Spleen (tissue), 11 donors: ENCODE measurements at regions not wholly inside any gene's neighbourhood (a gene's known extent, or its start where the extent isn't known, plus 50 kb on each side); places are given as distances from the start of the nearest gene placed in this dataset.
A peak's percentile ranks its signal among the peaks of the same experiment; 100 is the strongest.

Experiments
- DNase-seq: peaks from one replicate; pipeline ENCODE4 v3.0.0-alpha.2; 2020
- H3K27ac ChIP-seq, 8 donors: fragments of 200-600 bp; sonication (generic) in 7 of 8; 1 replicate in 4 of 8; 2 replicates in 4 of 8; pipeline versions ENCODE4 v1.5.0 to v1.8.0; 2016 to 2021; ENCODE audit warnings: inconsistent platforms in 4 of 8, mild to moderate bottlenecking in 4 of 8, moderate library complexity in 1 of 8
- H3K27me3 ChIP-seq, 7 donors: fragments of 200-600 bp; sonication (generic) in 6 of 7; replicated peaks in 1 of 7; 1 replicate in 4 of 7; 2 replicates in 3 of 7; pipeline versions ENCODE4 v1.5.0 to v1.8.0; 2016 to 2021; ENCODE audit warnings: inconsistent platforms in 3 of 7, mild to moderate bottlenecking in 1 of 7
- H3K36me3 ChIP-seq, 6 donors: fragments of 200-600 bp; sonication (generic) in 5 of 6; 1 replicate in 4 of 6; 2 replicates in 2 of 6; pipeline versions ENCODE4 v1.5.0 to v1.8.0; 2016 to 2021; ENCODE audit warnings: inconsistent platforms in 2 of 6
- H3K4me1 ChIP-seq, 6 donors: fragments of 200-600 bp; sonication (generic) in 5 of 6; 1 replicate in 3 of 6; 2 replicates in 3 of 6; pipeline versions ENCODE4 v1.5.0 to v1.8.0; 2016 to 2021; ENCODE audit warnings: inconsistent platforms in 3 of 6
- H3K4me3 ChIP-seq, 8 donors: fragments of 200-600 bp; sonication (generic) in 7 of 8; 1 replicate in 4 of 8; 2 replicates in 4 of 8; pipeline versions ENCODE4 v1.5.0 to v1.8.0; 2016 to 2021; ENCODE audit warnings: inconsistent platforms in 4 of 8, mild to moderate bottlenecking in 4 of 8, moderate library complexity in 2 of 8
- H3K9me3 ChIP-seq, 8 donors: fragments of 200-600 bp; sonication (generic) in 7 of 8; 1 replicate in 4 of 8; 2 replicates in 4 of 8; pipeline versions ENCODE4 v1.5.0 to v1.8.0; 2016 to 2021; ENCODE audit warnings: inconsistent platforms in 4 of 8
- POLR2A ChIP-seq, 3 donors: fragments of 450-650 bp; IDR thresholded peaks; one replicate each; pipeline ENCODE4 v1.5.1; 2017; ENCODE audit warnings: antibody characterized with exemption in 3 of 3, mild to moderate bottlenecking in 1 of 3
- POLR2AphosphoS5 ChIP-seq, 3 donors: sonication (generic); formaldehyde crosslinking; IDR thresholded peaks; one replicate each; pipeline ENCODE4 v1.5.1; 2017; ENCODE audit warnings: antibody characterized with exemption in 3 of 3
- WGBS, 5 donors: extraction: QIAGEN DNeasy Blood & Tissue Kit in 3 of 5; methylation state at CpG; one replicate each; pipeline versions ENCODE4 v1.1.5 to v1.1.7; 2013 to 2018; 5-methylcytosine and 5-hydroxymethylcytosine counted together
- intact Hi-C: fragments of 100-400 bp; cut with DNase I; formaldehyde crosslinking; loops from one replicate; pipeline ENCODE4 v1.15.0; 2023; ENCODE audit warnings: low total_unique reads
- TF ChIP-seq, protein P1 (sequence below), 11 experiments: fragments of 200-600 bp in 7 of 11; fragments of 450-650 bp in 4 of 11; sonication (generic) in 4 of 11; IDR thresholded peaks in 8 of 11; conservative IDR thresholded peaks in 3 of 11; 1 replicate in 7 of 11; 2 replicates in 4 of 11; pipeline versions ENCODE4 v1.4.0 to v1.8.0; 2016 to 2021; ENCODE audit warnings: antibody characterized with exemption in 11 of 11, inconsistent platforms in 4 of 11, mild to moderate bottlenecking in 1 of 11
- donor health status: healthy with polysubstance abuse.
- donor health status: DM: no; HTN: no; CAD: no; lungs with moderate emphysema.
- donor health status: DM: no; HTN: no; CAD: no.
- donor health status: Bipolar disorder and iron deficiency.
- donor health status: healthy.
- donor health status: DM: no; HTN: no; CAD: no.
- donor health status: DM: yes; HTN: yes; CAD: no.

DNA sequence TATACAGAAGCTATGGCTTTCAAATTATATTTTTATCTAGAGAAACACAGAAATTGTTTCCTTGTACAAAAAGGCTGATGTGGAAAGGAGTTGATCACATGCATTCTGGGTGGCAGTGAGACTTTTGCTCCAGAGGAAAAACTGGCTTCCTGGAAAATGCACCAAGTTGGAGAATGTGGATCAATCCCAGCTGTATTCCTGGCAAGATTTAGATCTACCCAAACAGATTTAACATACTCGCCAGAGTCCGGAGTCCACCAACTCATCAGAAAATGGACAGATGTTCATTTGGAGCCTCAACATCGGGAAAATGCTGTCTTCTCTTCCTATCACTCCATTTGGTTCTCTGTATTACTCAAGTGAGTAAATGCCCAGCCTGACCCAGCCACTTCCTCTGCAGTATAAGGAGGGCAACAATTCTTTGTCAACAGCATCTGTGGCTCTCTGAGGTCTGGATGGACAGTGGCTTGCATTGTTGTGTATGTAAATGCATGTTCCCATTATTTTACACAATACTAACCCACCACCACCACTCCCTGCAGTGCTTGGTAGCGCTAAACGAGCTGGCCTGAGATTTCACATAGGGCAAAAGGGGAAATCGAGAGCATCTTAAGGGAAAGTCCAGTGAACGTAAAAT is 226.2 kb upstream of the IRF2BP2 start:
- Histone ChIP-seq H3K9me3 (no peaks in the 10 kb centered on the region), H3K4me3 (no peak overlapping the region), H3K27me3 (no peaks in the 10 kb centered on the region), H3K4me1 (peaks cover 0 to 48% (median 4%) of the 10 kb centered on the region in 6 donors), H3K36me3 (no peaks in the 10 kb centered on the region), H3K27ac (peak overlapping the region in 2 of 8 donors; percentile 35 to 36)
- WGBS, 5 donors: 47 to 73% (median 60%) methylated on average over 7 of the region's 7 CpGs
- DNase-seq: no peak
- TF ChIP-seq POLR2A (IDR thresholded peaks at IDR 0.05): no peak
- intact Hi-C loops: no loop called here

GRCh38 chr1:234835239-234835638 is 225.3 kb upstream of the IRF2BP2 start:
- 34 to 73% (median 63%) methylated on average over 2 of the region's 2 CpGs for WGBS, 5 donors

DNA sequence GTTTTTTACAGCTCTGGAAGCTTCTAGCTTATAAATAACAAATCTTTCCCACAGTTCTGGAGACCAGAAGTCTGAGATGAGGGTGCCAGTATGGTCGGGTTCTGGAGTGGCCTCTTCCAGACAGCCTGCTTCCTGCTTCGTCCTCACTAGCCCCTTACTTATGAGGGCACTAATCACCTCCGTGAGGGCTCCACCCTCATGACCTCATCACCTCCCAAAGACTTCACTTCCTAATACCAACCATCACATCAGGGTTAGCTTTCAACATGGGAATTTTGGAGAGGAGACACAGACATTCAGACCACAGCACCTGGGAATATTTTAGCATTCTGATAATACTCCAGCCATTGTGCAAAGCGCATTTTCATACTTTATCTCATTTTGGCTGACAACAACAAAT is 223.7 kb upstream of the IRF2BP2 start:
- intact Hi-C loops: no loop called here
- H3K27me3 ChIP-seq: no peaks in the 10 kb centered on the region
- 88 to 99% (median 92%) methylated on average over 4 of the region's 4 CpGs for WGBS, 5 donors
- no peak overlapping the region for H3K4me3 ChIP-seq
- no peak for DNase-seq
- H3K4me1 ChIP-seq: peaks cover 0 to 24% (median 2%) of the 10 kb centered on the region in 6 donors
- no peaks in the 10 kb centered on the region for H3K36me3 ChIP-seq
- no peaks in the 10 kb centered on the region for H3K9me3 ChIP-seq
- TF ChIP-seq, protein P1, sequence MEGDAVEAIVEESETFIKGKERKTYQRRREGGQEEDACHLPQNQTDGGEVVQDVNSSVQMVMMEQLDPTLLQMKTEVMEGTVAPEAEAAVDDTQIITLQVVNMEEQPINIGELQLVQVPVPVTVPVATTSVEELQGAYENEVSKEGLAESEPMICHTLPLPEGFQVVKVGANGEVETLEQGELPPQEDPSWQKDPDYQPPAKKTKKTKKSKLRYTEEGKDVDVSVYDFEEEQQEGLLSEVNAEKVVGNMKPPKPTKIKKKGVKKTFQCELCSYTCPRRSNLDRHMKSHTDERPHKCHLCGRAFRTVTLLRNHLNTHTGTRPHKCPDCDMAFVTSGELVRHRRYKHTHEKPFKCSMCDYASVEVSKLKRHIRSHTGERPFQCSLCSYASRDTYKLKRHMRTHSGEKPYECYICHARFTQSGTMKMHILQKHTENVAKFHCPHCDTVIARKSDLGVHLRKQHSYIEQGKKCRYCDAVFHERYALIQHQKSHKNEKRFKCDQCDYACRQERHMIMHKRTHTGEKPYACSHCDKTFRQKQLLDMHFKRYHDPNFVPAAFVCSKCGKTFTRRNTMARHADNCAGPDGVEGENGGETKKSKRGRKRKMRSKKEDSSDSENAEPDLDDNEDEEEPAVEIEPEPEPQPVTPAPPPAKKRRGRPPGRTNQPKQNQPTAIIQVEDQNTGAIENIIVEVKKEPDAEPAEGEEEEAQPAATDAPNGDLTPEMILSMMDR (IDR thresholded peaks at IDR 0.05 in 8 of 11, conservative IDR thresholded peaks at IDR 0.05 in 3 of 11): no peak
- TF ChIP-seq POLR2A (IDR thresholded peaks at IDR 0.05) (no peak), POLR2AphosphoS5 (IDR thresholded peaks at IDR 0.05) (no peak)
- no peak overlapping the region for H3K27ac ChIP-seq

More at GRCh38 chr1:234835239-234835638, 225.3 kb upstream of the IRF2BP2 start:
- no peak for DNase-seq
- H3K36me3 ChIP-seq: no peaks in the 10 kb centered on the region
- no peak overlapping the region for H3K4me3 ChIP-seq
- no peak overlapping the region for H3K27ac ChIP-seq
- intact Hi-C loops: no loop called here
- H3K4me1 ChIP-seq: peaks cover 0 to 39% (median 4%) of the 10 kb centered on the region in 6 donors
- TF ChIP-seq POLR2AphosphoS5 (IDR thresholded peaks at IDR 0.05): no peak
- no peak for TF ChIP-seq POLR2A (IDR thresholded peaks at IDR 0.05)
- TF ChIP-seq, protein P1 (IDR thresholded peaks at IDR 0.05 in 8 of 11, conservative IDR thresholded peaks at IDR 0.05 in 3 of 11): no peak
- H3K9me3 ChIP-seq: no peaks in the 10 kb centered on the region
- no peaks in the 10 kb centered on the region for H3K27me3 ChIP-seq

DNA sequence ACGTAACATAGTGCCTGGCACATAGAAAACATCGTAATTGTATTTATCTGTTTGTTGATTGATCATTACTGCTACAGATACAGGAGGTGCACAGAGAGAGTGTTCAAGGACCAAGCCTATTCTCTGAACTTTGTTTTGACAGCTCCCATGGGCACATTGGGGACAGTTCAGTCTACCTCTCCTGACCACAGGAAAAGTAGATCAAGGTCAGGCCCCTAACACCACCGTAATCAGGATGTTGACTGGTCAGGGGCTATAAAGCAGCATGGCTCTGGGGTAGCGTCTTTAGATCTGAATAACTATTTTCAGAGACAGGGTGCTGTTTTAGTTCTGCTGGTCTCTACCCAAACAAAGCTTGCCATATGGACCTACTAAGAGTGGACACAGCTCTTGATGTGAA is 223.1 kb upstream of the IRF2BP2 start:
- no peak overlapping the region for H3K27ac ChIP-seq
- 79 to 88% (median 83%) methylated on average over 4 of the region's 4 CpGs for WGBS, 5 donors
- no peak for DNase-seq

DNA sequence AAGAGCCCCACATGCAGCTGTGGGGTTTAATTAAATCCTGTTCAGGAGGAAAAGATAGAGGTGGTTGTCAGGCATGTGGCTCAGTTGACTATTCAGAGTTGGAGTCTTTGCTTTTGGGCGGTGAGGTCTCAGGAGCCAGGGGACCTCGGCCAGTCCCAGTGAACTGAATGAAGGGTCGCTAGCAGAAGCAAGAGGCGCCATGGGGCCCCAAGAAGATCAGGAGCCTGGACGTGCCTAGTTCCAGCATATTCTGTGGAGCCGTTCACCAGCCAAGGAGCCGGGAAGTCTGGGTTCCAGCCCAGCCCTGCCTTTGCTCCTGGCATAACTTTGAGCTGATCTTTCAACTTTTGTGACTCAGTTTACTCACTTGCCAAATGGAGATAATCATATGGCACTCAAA is 217.7 kb upstream of the IRF2BP2 start:
- intact Hi-C loops: no loop called here
- TF ChIP-seq, protein P1 (IDR thresholded peaks at IDR 0.05 in 8 of 11, conservative IDR thresholded peaks at IDR 0.05 in 3 of 11): no peak
- TF ChIP-seq POLR2A (IDR thresholded peaks at IDR 0.05) (no peak), POLR2AphosphoS5 (IDR thresholded peaks at IDR 0.05) (no peak)

More for the DNA sequence above, 223.1 kb upstream of the IRF2BP2 start:
- no peaks in the 10 kb centered on the region for H3K27me3 ChIP-seq
- peaks cover 0 to 19% (median 0%) of the 10 kb centered on the region in 6 donors for H3K4me1 ChIP-seq
- no peak for TF ChIP-seq POLR2AphosphoS5 (IDR thresholded peaks at IDR 0.05)
- H3K36me3 ChIP-seq: no peaks in the 10 kb centered on the region
- no peaks in the 10 kb centered on the region for H3K9me3 ChIP-seq
- no peak overlapping the region for H3K4me3 ChIP-seq
- intact Hi-C loops: no loop called here

More for the DNA sequence above, 217.7 kb upstream of the IRF2BP2 start:
- Histone ChIP-seq H3K27me3 (no peaks in the 10 kb centered on the region), H3K4me3 (no peak overlapping the region), H3K9me3 (no peaks in the 10 kb centered on the region), H3K27ac (no peak overlapping the region), H3K4me1 (no peaks in the 10 kb centered on the region), H3K36me3 (no peaks in the 10 kb centered on the region)
- DNase-seq: no peak
- 86 to 94% (median 90%) methylated on average over 7 of the region's 7 CpGs for WGBS, 5 donors
